GM23248 (cell line): ENCODE measurements at regions not wholly inside any gene's neighbourhood (a gene's known extent, or its start where the extent isn't known, plus 50 kb on each side); places are given as distances from the start of the nearest gene placed in this dataset.

ENCODE experiments used
- EZH2 ChIP-seq: fragments of 200-600 bp; sonication (generic); IDR thresholded peaks from 2 replicates; pipeline ENCODE4 v1.6.1; 2018; ENCODE audit warnings: antibody characterized with exemption, mild to moderate bottlenecking; ENCODE audit not compliant: insufficient read depth, poor library complexity, severe bottlenecking
- EZH2phosphoT487 ChIP-seq: fragments of 200-600 bp; sonication (generic); IDR thresholded peaks from 2 replicates; pipeline ENCODE4 v1.6.1; 2018; ENCODE audit warnings: antibody characterized with exemption, moderate library complexity, mild to moderate bottlenecking, low read depth; ENCODE audit not compliant: insufficient read depth

DNA sequence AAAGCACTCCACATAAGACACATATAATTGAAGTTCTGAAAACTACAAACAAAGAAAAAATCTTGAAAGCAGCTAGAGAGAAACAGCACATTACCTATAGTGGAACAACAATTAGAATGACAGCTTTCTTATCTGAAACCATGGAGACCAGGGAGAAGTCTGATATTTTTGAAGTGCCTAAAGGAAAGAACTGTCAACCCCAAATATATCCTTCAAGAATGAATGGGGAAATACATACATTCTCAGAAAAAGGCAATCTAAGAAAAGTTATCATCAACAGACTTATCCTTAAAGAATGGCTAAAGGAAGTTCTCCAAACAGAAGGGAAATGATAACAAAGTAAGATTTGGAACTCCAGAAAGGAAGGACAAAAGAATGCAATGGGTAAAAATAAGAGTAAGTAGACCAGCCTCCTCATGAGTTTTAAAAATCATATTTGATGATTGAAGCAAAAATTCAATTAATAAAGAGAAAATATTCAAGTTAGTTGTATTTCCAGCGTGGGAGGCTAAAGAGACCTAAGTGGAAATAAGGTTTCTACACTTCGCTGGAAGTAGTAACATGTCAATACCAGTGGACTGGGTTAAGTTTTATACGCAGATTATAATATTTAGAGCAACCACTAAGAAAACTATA, 170.8 kb upstream of the SAMSN1 start:
- TF ChIP-seq EZH2, result no peak
- TF ChIP-seq EZH2phosphoT487, result no peak
